PC-3 (cell line): ENCODE measurements at regions not wholly inside any gene's neighbourhood (a gene's known extent, or its start where the extent isn't known, plus 50 kb on each side); places are given as distances from the start of the nearest gene placed in this dataset.
A peak's percentile ranks its signal among the peaks of the same experiment; 100 is the strongest.

ENCODE experiments used
- ATAC-seq: fragments of 200-7000 bp; cut with Tn5 transposase; 2 replicates; pipeline ENCODE4 v1.9.1; 2020; ENCODE audit warnings: mild to moderate bottlenecking, moderate library complexity
- BruUV-seq: library from RNA; stranded (reverse); fragments of 400-500 nt; replicated peaks from 2 replicates; lab custom pipeline; 2021; lab: Mats Ljungman, UMichigan
- CTCF ChIA-PET: fragments of 300-600 bp; sonication (Branson Sonifier 250); formaldehyde crosslinking; loops from one replicate; lab custom pipeline; 2022; ENCODE audit warnings: antibody characterized with exemption; lab: Charles Lee
- POLR2A ChIA-PET: fragments of 300-600 bp; sonication (Branson Sonifier 250); formaldehyde crosslinking; loops from one replicate; lab custom pipeline; 2022; ENCODE audit warnings: antibody characterized with exemption; ENCODE audit not compliant: unreplicated experiment; lab: Charles Lee
- DNase-seq: peaks from one replicate; pipeline ENCODE4 v3.0.0-alpha.2; 2015
- H2AFZ ChIP-seq: fragments of 300-600 bp; sonication (generic); 2 replicates; pipeline ENCODE4 v1.6.0; 2016; ENCODE audit warnings: antibody characterized with exemption, low read length
- H3F3A ChIP-seq: fragments of 300-600 bp; sonication (generic); one replicate; pipeline ENCODE4 v1.6.0; 2017; ENCODE audit warnings: antibody characterized with exemption, low read length, control low read depth, mild to moderate bottlenecking; ENCODE audit not compliant: unreplicated experiment
- H3K27ac ChIP-seq: fragments of 300-600 bp; sonication (generic); 2 replicates; pipeline ENCODE4 v1.5.1; 2016; ENCODE audit warnings: mild to moderate bottlenecking, low read length
- H3K27me3 ChIP-seq: fragments of 300-600 bp; sonication (generic); 2 replicates; pipeline ENCODE4 v1.6.1; 2016; ENCODE audit warnings: low read length, mixed read lengths
- H3K36me3 ChIP-seq: fragments of 300-600 bp; sonication (generic); 2 replicates; pipeline ENCODE4 v1.6.1; 2016; ENCODE audit warnings: low read depth, mixed run types, low read length, mixed read lengths
- H3K4me1 ChIP-seq: fragments of 300-600 bp; sonication (generic); 2 replicates; pipeline ENCODE4 v1.5.1; 2016; ENCODE audit warnings: low read length; ENCODE audit not compliant: insufficient read depth
- H3K4me2 ChIP-seq: fragments of 300-600 bp; sonication (generic); 2 replicates; pipeline ENCODE4 v1.6.0; 2016; ENCODE audit warnings: low read length
- H3K4me3 ChIP-seq: fragments of 300-600 bp; sonication (generic); 2 replicates; pipeline ENCODE4 v1.5.1; 2016; ENCODE audit warnings: mild to moderate bottlenecking, low read length, mixed read lengths
- H3K79me2 ChIP-seq: fragments of 300-600 bp; sonication (generic); 2 replicates; pipeline ENCODE4 v1.6.1; 2017; ENCODE audit warnings: low read length, mixed read lengths
- H3K9ac ChIP-seq: fragments of 300-600 bp; sonication (generic); 2 replicates; pipeline ENCODE4 v1.6.0; 2016; ENCODE audit warnings: mild to moderate bottlenecking, low read length
- H3K9me2 ChIP-seq: fragments of 300-600 bp; sonication (generic); replicated peaks from 2 replicates; pipeline ENCODE4 v1.6.1; 2016; ENCODE audit warnings: mixed run types, low read length, mixed read lengths
- H3K9me3 ChIP-seq: fragments of 300-600 bp; sonication (generic); 2 replicates; pipeline ENCODE4 v1.6.1; 2016; ENCODE audit warnings: low read length, mixed read lengths
- H4K20me1 ChIP-seq: fragments of 300-600 bp; sonication (generic); 2 replicates; pipeline ENCODE4 v1.6.1; 2016; ENCODE audit warnings: low read length, mixed read lengths
- CTCF ChIP-seq: fragments of 300-600 bp; sonication (generic); conservative IDR thresholded peaks from 2 replicates; pipeline ENCODE4 v1.5.1; 2017; ENCODE audit warnings: antibody characterized with exemption, low read depth, mild to moderate bottlenecking, low read length
- EZH2 ChIP-seq: fragments of 300-600 bp; sonication (generic); IDR thresholded peaks from one replicate; pipeline ENCODE4 v1.6.1; 2017; ENCODE audit warnings: antibody characterized with exemption, mild to moderate bottlenecking, low read length; ENCODE audit not compliant: unreplicated experiment
- EZH2phosphoT487 ChIP-seq: fragments of 300-600 bp; sonication (generic); IDR thresholded peaks from 2 replicates; pipeline ENCODE4 v1.6.1; 2018; ENCODE audit warnings: mild to moderate bottlenecking, antibody characterized with exemption, low read length, borderline replicate concordance
- intact Hi-C: fragments of 100-400 bp; cut with micrococcal nuclease; formaldehyde crosslinking; loops from 2 replicates; pipeline ENCODE4 v1.9.0; 2023

DNA sequence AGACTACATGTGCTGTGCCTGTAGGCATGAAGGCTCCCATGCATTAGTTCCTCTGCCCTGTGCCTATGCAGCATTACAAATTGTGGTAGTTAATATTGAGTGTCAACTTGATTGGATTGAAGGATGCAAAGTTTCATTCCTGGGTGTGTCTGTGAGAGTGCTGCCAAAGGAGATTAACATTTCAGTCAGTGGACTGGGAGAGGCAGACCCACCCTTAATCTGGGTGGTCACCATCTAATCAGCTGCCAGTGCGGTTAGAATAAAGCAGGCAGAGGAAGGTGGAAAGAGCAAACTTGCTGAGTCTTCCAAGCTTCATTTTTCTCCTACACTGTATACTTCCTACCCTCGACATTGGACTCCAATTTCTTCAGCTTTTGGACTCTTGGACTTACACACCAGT is 460.2 kb upstream of the SMIM31 start:
- intact Hi-C loops = no loop called here
- ATAC-seq (no peak), DNase-seq (no peak)
- H2AFZ ChIP-seq = no peak overlapping the region
- no peaks in the 10 kb centered on the region for H3K36me3 ChIP-seq
- BruUV-seq = no TSS peak
- no peak overlapping the region for H3K9ac ChIP-seq
- H3K79me2 ChIP-seq = no peaks in the 10 kb centered on the region
- POLR2A ChIA-PET = no interaction called here
- TF ChIP-seq EZH2phosphoT487 (no peak), CTCF (no peak), EZH2 (no peak)
- no peaks in the 10 kb centered on the region for H3K27me3 ChIP-seq
- H4K20me1 ChIP-seq = no peaks in the 10 kb centered on the region
- no peaks in the 10 kb centered on the region for H3K4me1 ChIP-seq
- no peaks in the 10 kb centered on the region for H3K9me3 ChIP-seq
- H3K27ac ChIP-seq = no peak overlapping the region
- H3K4me3 ChIP-seq = no peak overlapping the region
- no peaks in the 10 kb centered on the region for H3F3A ChIP-seq
- no peaks in the 10 kb centered on the region for H3K9me2 ChIP-seq
- CTCF ChIA-PET = no interaction called here
- H3K4me2 ChIP-seq = no peak overlapping the region

DNA sequence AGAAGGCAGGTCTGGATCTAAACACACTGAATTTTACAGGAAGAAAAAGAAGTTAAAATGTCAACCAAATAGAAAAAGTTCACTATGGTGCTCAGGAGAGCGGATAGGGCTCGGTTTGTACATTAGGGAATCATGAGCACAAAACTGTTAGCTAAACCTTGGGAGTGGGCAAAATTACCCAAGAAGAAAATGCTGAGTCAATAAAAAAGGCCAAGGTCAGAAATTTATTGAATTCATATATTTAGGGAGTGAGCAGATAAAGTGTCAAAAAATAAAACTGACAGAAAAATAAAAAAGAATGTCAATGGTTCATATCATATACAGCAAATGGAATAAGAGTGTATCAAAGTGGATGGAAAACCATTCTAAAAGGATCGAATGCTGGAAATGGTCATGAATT is 452.5 kb upstream of the SMIM31 start:
- DNase-seq (no peak), ATAC-seq (no peak)
- no peak overlapping the region for H3K4me2 ChIP-seq
- no peak overlapping the region for H3K9ac ChIP-seq
- no peak overlapping the region for H3K27ac ChIP-seq
- H3F3A ChIP-seq = no peaks in the 10 kb centered on the region
- no peaks in the 10 kb centered on the region for H3K27me3 ChIP-seq
- peaks cover 23% of the 10 kb centered on the region for H3K4me1 ChIP-seq
- H3K79me2 ChIP-seq = no peaks in the 10 kb centered on the region
- H3K4me3 ChIP-seq = no peak overlapping the region
- POLR2A ChIA-PET = no interaction called here
- CTCF ChIA-PET = no interaction called here
- H3K36me3 ChIP-seq = no peaks in the 10 kb centered on the region
- BruUV-seq = no TSS peak
- intact Hi-C loops = loop anchor here (10.0 kb wide), 1 partner anchor 167 kb away; no protein-coding TSS in a partner anchor
- H3K9me2 ChIP-seq = no peaks in the 10 kb centered on the region
- H3K9me3 ChIP-seq = no peaks in the 10 kb centered on the region
- H4K20me1 ChIP-seq = no peaks in the 10 kb centered on the region
- H2AFZ ChIP-seq = no peak overlapping the region
- TF ChIP-seq EZH2phosphoT487 (no peak), EZH2 (no peak), CTCF (no peak)

DNA sequence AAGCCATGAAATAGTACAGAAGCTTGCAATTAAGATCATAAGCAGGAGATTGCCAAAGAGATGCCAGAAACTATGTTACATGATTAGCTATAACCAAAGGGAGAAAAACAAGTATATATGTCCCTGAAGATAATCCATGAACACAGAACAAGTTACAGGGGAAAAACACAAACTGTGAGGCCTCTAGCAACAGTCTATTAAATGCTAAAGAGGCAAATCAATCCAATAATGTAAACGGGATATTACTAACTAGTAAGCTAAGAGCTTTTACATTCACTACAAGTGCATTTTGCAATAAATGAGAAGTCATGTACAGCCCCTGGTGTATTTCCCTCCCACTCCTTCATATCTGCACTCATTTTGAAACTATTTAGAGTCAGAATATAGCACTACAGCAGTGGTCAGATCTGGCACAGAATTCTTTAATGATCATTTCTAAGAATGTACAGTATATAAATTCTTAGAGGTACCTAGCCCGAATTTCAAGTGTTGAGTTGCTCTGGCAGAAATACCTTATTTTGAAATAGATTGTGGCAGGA is 449.8 kb upstream of the SMIM31 start:
- CTCF ChIA-PET = no interaction called here
- BruUV-seq = no TSS peak

More for the DNA sequence above, 449.8 kb upstream of the SMIM31 start:
- Histone ChIP-seq H3K27ac (peak overlapping the region; percentile 89), H3K9ac (peak overlapping the region; percentile 64), H3K27me3 (no peaks in the 10 kb centered on the region), H3K36me3 (no peaks in the 10 kb centered on the region), H3F3A (no peaks in the 10 kb centered on the region), H3K9me3 (no peaks in the 10 kb centered on the region), H3K4me2 (peak overlapping the region; percentile 54), H3K9me2 (no peaks in the 10 kb centered on the region), H3K4me3 (peak overlapping the region; percentile 19; the same call in 1 of the 2 replicates), H2AFZ (peak overlapping the region; percentile 16; the same call in 1 of the 2 replicates), H3K79me2 (no peaks in the 10 kb centered on the region), H3K4me1 (peaks cover 23% of the 10 kb centered on the region), H4K20me1 (no peaks in the 10 kb centered on the region)
- ATAC-seq (peak; percentile 31; the same call in 1 of the 2 replicates), DNase-seq (peak; percentile 23)
- POLR2A ChIA-PET = no interaction called here
- intact Hi-C loops = loop anchor here (10.0 kb wide), 1 partner anchor 169 kb away; no protein-coding TSS in a partner anchor
- TF ChIP-seq CTCF (no peak), EZH2phosphoT487 (no peak), EZH2 (no peak)
